CD4-positive, alpha-beta T cell (primary cell): ENCODE measurements at regions not wholly inside any gene's neighbourhood (a gene's known extent, or its start where the extent isn't known, plus 50 kb on each side); places are given as distances from the start of the nearest gene placed in this dataset.

Experiments
- ATAC-seq: fragments of 200-7000 bp; cut with Tn5 transposase; one replicate; pipeline ENCODE4 v1.10.0; 2022; ENCODE audit warnings: mild to moderate bottlenecking; ENCODE audit not compliant: poor library complexity
- CTCF ChIA-PET: fragments of 350-600 bp; sonication (Branson Sonifier 250); formaldehyde crosslinking; loops from one replicate; lab custom pipeline; 2021; ENCODE audit warnings: antibody characterized with exemption, inconsistent platforms; lab: Charles Lee
- POLR2A ChIA-PET: fragments of 350-600 bp; sonication (Branson Sonifier 250); formaldehyde crosslinking; loops from one replicate; lab custom pipeline; 2021; ENCODE audit warnings: antibody characterized with exemption, inconsistent platforms; lab: Charles Lee
- DNase-seq, 14 experiments: peaks; one replicate each; pipeline ENCODE4 v3.0.0-alpha.2; 2013 to 2020; ENCODE audit warnings: mixed read lengths in 2 of 14
- H3K27ac ChIP-seq, 2 donors: one replicate each; pipeline versions ENCODE4 v1.5.1 to v1.7.0; 2013; ENCODE audit warnings: low read length in 2 of 2, low read depth in 1 of 2, mild to moderate bottlenecking in 1 of 2
- H3K27me3 ChIP-seq, 2 experiments: 1 replicate in 1 of 2; 2 replicates in 1 of 2; pipeline versions ENCODE4 v1.6.1 to v1.7.0; 2013; ENCODE audit warnings: low read length in 2 of 2, control low read depth in 1 of 2, mild to moderate bottlenecking in 1 of 2, moderate library complexity in 1 of 2; ENCODE audit not compliant: insufficient read depth in 2 of 2, control insufficient read depth in 1 of 2
- H3K36me3 ChIP-seq: one replicate; pipeline ENCODE4 v1.6.1; 2013; ENCODE audit warnings: low read length, control low read depth; ENCODE audit not compliant: insufficient read depth
- H3K4me1 ChIP-seq: one replicate; pipeline ENCODE4 v1.6.1; 2013; ENCODE audit warnings: low read length, control low read depth; ENCODE audit not compliant: insufficient read depth
- H3K4me3 ChIP-seq: one replicate; pipeline ENCODE4 v1.5.1; 2013; ENCODE audit warnings: mild to moderate bottlenecking, low read length, moderate library complexity
- H3K9me3 ChIP-seq, 2 experiments: 1 replicate in 1 of 2; 2 replicates in 1 of 2; pipeline versions ENCODE4 v1.6.1 to v1.7.0; 2013; ENCODE audit warnings: low read length in 2 of 2, mild to moderate bottlenecking in 2 of 2, control low read depth in 1 of 2, moderate library complexity in 1 of 2; ENCODE audit not compliant: control insufficient read depth in 1 of 2, insufficient read depth in 1 of 2
- H3K27ac Mint-ChIP-seq: one replicate; pipeline ENCODE4 v1.8.0; 2020; ENCODE audit warnings: mixed read lengths
- H3K27me3 Mint-ChIP-seq: one replicate; pipeline ENCODE4 v1.8.0; 2021; ENCODE audit warnings: mixed read lengths
- H3K36me3 Mint-ChIP-seq: one replicate; pipeline ENCODE4 v1.8.0; 2021; ENCODE audit warnings: low read depth, mixed read lengths
- H3K4me1 Mint-ChIP-seq: one replicate; pipeline ENCODE4 v1.8.0; 2021; ENCODE audit warnings: low read depth, mixed read lengths
- H3K4me3 Mint-ChIP-seq: one replicate; pipeline ENCODE4 v1.8.0; 2020; ENCODE audit warnings: mild to moderate bottlenecking, mixed read lengths
- H3K9me3 Mint-ChIP-seq: one replicate; pipeline ENCODE4 v1.8.0; 2020; ENCODE audit warnings: mixed read lengths
- CTCF ChIP-seq: fragments of 200-600 bp; IDR thresholded peaks from one replicate; pipeline ENCODE4 v1.8.0; 2022; ENCODE audit warnings: antibody characterized with exemption, mild to moderate bottlenecking
- intact Hi-C, 2 experiments: fragments of 100-400 bp; cut with DNase I in 1 of 2; cut with micrococcal nuclease in 1 of 2; formaldehyde crosslinking; loops; one replicate each; pipeline versions ENCODE4 v1.15.1 to v1.9.0; 2023 to 2025; cut with DNase I, micrococcal nuclease

GRCh38 chr5:148768806-148769415 is 57.5 kb upstream of the ADRB2 start:
- no peak overlapping the region for H3K27ac ChIP-seq
- no peaks in the 10 kb centered on the region for H3K4me1 Mint-ChIP-seq
- no peaks in the 10 kb centered on the region for H3K9me3 ChIP-seq
- H3K27ac Mint-ChIP-seq, result no peak overlapping the region
- no peaks in the 10 kb centered on the region for H3K4me1 ChIP-seq
- ChIA-PET CTCF (no interaction called here), POLR2A (no interaction called here)
- intact Hi-C loops, result no loop called here
- DNase-seq (no peak), ATAC-seq (no peak)
- H3K36me3 ChIP-seq, result no peaks in the 10 kb centered on the region
- H3K36me3 Mint-ChIP-seq, result no peaks in the 10 kb centered on the region
- H3K4me3 Mint-ChIP-seq, result no peak overlapping the region
- H3K27me3 ChIP-seq, result peaks cover 8 to 9% of the 10 kb centered on the region in 2 experiments
- H3K27me3 Mint-ChIP-seq, result peaks cover 48% of the 10 kb centered on the region
- no peaks in the 10 kb centered on the region for H3K9me3 Mint-ChIP-seq
- no peak overlapping the region for H3K4me3 ChIP-seq
- no peak for TF ChIP-seq CTCF

- Histone ChIP-seq H3K27ac (no peak overlapping the region), H3K4me1 (no peaks in the 10 kb centered on the region), H3K36me3 (no peaks in the 10 kb centered on the region), H3K4me3 (no peak overlapping the region), H3K27me3 (peaks cover 8 to 9% of the 10 kb centered on the region in 2 experiments), H3K9me3 (no peaks in the 10 kb centered on the region)
- Mint-ChIP-seq H3K9me3 (no peaks in the 10 kb centered on the region), H3K4me3 (no peak overlapping the region), H3K27ac (no peak overlapping the region), H3K36me3 (no peaks in the 10 kb centered on the region), H3K27me3 (peaks cover 48% of the 10 kb centered on the region), H3K4me1 (no peaks in the 10 kb centered on the region)
- intact Hi-C loops, result no loop called here
- TF ChIP-seq CTCF, result no peak
- ChIA-PET POLR2A (no interaction called here), CTCF (no interaction called here)
- ATAC-seq (no peak), DNase-seq (no peak)
Measured at GRCh38 chr5:148769941-148770340, 56.5 kb upstream of the ADRB2 start.

GRCh38 chr5:148774313-148774712 is 52.1 kb upstream of the ADRB2 start:
- ATAC-seq, result no peak
- POLR2A ChIA-PET, result no interaction called here

More at GRCh38 chr5:148774313-148774712, 52.1 kb upstream of the ADRB2 start:
- H3K27ac Mint-ChIP-seq, result no peak overlapping the region
- no peaks in the 10 kb centered on the region for H3K36me3 Mint-ChIP-seq
- H3K36me3 ChIP-seq, result no peaks in the 10 kb centered on the region
- H3K9me3 ChIP-seq, result no peaks in the 10 kb centered on the region
- CTCF ChIA-PET, result no interaction called here
- peaks cover 0 to 8% of the 10 kb centered on the region in 2 experiments for H3K27me3 ChIP-seq
- H3K4me3 ChIP-seq, result no peak overlapping the region
- no peak overlapping the region for H3K4me3 Mint-ChIP-seq
- no peaks in the 10 kb centered on the region for H3K9me3 Mint-ChIP-seq
- no peaks in the 10 kb centered on the region for H3K4me1 Mint-ChIP-seq
- no peak for DNase-seq
- intact Hi-C loops, result no loop called here
- peaks cover 27% of the 10 kb centered on the region for H3K27me3 Mint-ChIP-seq
- no peak for TF ChIP-seq CTCF
- H3K4me1 ChIP-seq, result no peaks in the 10 kb centered on the region
- no peak overlapping the region for H3K27ac ChIP-seq
